Activated CD8-positive, alpha-beta T cell treated with anti-CD3 and anti-CD28 coated beads for 36 hours (primary cell): ENCODE measurements at regions not wholly inside any gene's neighbourhood (a gene's known extent, or its start where the extent isn't known, plus 50 kb on each side); places are given as distances from the start of the nearest gene placed in this dataset.

Experiments used
- ATAC-seq: fragments of 200-7000 bp; cut with Tn5 transposase; one replicate; pipeline ENCODE4 v1.10.0; 2021; ENCODE audit warnings: mild to moderate bottlenecking, moderate library complexity
- CTCF ChIA-PET: fragments of 350-600 bp; sonication (Branson Sonifier 250); formaldehyde crosslinking; loops from one replicate; lab custom pipeline; 2021; ENCODE audit warnings: antibody characterized with exemption; lab: Charles Lee
- POLR2A ChIA-PET: fragments of 350-600 bp; sonication (Branson Sonifier 250); formaldehyde crosslinking; loops from one replicate; lab custom pipeline; 2021; ENCODE audit warnings: antibody characterized with exemption; lab: Charles Lee
- DNase-seq: peaks from one replicate; pipeline ENCODE4 v3.0.0-alpha.2; 2020
- H3K27ac Mint-ChIP-seq: one replicate; pipeline ENCODE4 v1.8.0; 2021; ENCODE audit warnings: mild to moderate bottlenecking, mixed read lengths
- H3K27me3 Mint-ChIP-seq: one replicate; pipeline ENCODE4 v1.8.0; 2021; ENCODE audit warnings: mixed read lengths
- H3K36me3 Mint-ChIP-seq: one replicate; pipeline ENCODE4 v1.8.0; 2021; ENCODE audit warnings: low read depth, mixed read lengths
- H3K4me1 Mint-ChIP-seq: one replicate; pipeline ENCODE4 v1.8.0; 2021; ENCODE audit warnings: low read depth, mixed read lengths
- H3K4me3 Mint-ChIP-seq: one replicate; pipeline ENCODE4 v1.8.0; 2021; ENCODE audit warnings: mild to moderate bottlenecking, moderate library complexity, mixed read lengths
- H3K9me3 Mint-ChIP-seq: one replicate; pipeline ENCODE4 v1.8.0; 2021; ENCODE audit warnings: mixed read lengths
- CTCF ChIP-seq: fragments of 200-600 bp; IDR thresholded peaks from one replicate; pipeline ENCODE4 v1.8.0; 2022; ENCODE audit warnings: antibody characterized with exemption, mild to moderate bottlenecking
- intact Hi-C: fragments of 100-400 bp; cut with micrococcal nuclease; formaldehyde crosslinking; loops from one replicate; pipeline ENCODE4 v1.10.0; 2022

GRCh38 chr1:8166406-8166805 is 140.3 kb upstream of the ERRFI1 start:
- H3K4me3 Mint-ChIP-seq: no peak overlapping the region
- H3K4me1 Mint-ChIP-seq: peaks cover 31% of the 10 kb centered on the region
- DNase-seq (no peak), ATAC-seq (no peak)
- CTCF ChIA-PET: interaction anchor here (1.1 to 2.2 kb wide), 3 partner anchors 12 to 184 kb away, joined by 3 to 6 read pairs (median 3); no protein-coding TSS in a partner anchor
- no peaks in the 10 kb centered on the region for H3K9me3 Mint-ChIP-seq
- no peak overlapping the region for H3K27ac Mint-ChIP-seq
- POLR2A ChIA-PET: interaction anchor here (2.1 kb wide), 1 partner anchor 12 kb away, joined by 7 read pairs; no protein-coding TSS in a partner anchor
- no peak for TF ChIP-seq CTCF
- intact Hi-C loops: no loop called here
- H3K36me3 Mint-ChIP-seq: no peaks in the 10 kb centered on the region
- no peaks in the 10 kb centered on the region for H3K27me3 Mint-ChIP-seq

- TF ChIP-seq CTCF: no peak
- Mint-ChIP-seq H3K36me3 (no peaks in the 10 kb centered on the region), H3K27me3 (no peaks in the 10 kb centered on the region), H3K4me1 (peaks cover 31% of the 10 kb centered on the region), H3K9me3 (no peaks in the 10 kb centered on the region), H3K27ac (peak overlapping the region; percentile 15), H3K4me3 (no peak overlapping the region)
- intact Hi-C loops: no loop called here
- no peak for ATAC-seq
- ChIA-PET CTCF (interaction anchor here (0.6 to 1.4 kb wide), 3 partner anchors 151 to 597 kb away, joined by 3 read pairs; no protein-coding TSS in a partner anchor), POLR2A (interaction anchor here (2.1 kb wide), 1 partner anchor 12 kb away, joined by 7 read pairs; no protein-coding TSS in a partner anchor)
- DNase-seq: peak; percentile 37
These were observed 139.7 kb upstream of the ERRFI1 start for GRCh38 chr1:8165595-8166360.

- CTCF ChIA-PET: no interaction called here
- intact Hi-C loops: no loop called here
- Mint-ChIP-seq H3K27ac (no peak overlapping the region), H3K4me1 (peaks cover 28% of the 10 kb centered on the region), H3K4me3 (no peak overlapping the region), H3K36me3 (no peaks in the 10 kb centered on the region), H3K9me3 (no peaks in the 10 kb centered on the region), H3K27me3 (peaks cover 1% of the 10 kb centered on the region)
- ATAC-seq (no peak), DNase-seq (no peak)
- no peak for TF ChIP-seq CTCF
- POLR2A ChIA-PET: no interaction called here
These were observed 138.6 kb upstream of the ERRFI1 start for GRCh38 chr1:8164670-8165069.

GRCh38 chr1:8163039-8163438 is 136.9 kb upstream of the ERRFI1 start:
- Mint-ChIP-seq H3K4me3 (no peak overlapping the region), H3K27me3 (peaks cover 1% of the 10 kb centered on the region), H3K4me1 (peaks cover 22% of the 10 kb centered on the region), H3K27ac (no peak overlapping the region), H3K36me3 (no peaks in the 10 kb centered on the region), H3K9me3 (no peaks in the 10 kb centered on the region)
- POLR2A ChIA-PET: no interaction called here
- intact Hi-C loops: no loop called here
- no peak for TF ChIP-seq CTCF
- DNase-seq: no peak
- CTCF ChIA-PET: no interaction called here
- ATAC-seq: no peak

- TF ChIP-seq CTCF: no peak
- Mint-ChIP-seq H3K4me3 (no peak overlapping the region), H3K36me3 (no peaks in the 10 kb centered on the region), H3K9me3 (no peaks in the 10 kb centered on the region), H3K4me1 (peaks cover 15% of the 10 kb centered on the region), H3K27me3 (peaks cover 4% of the 10 kb centered on the region), H3K27ac (no peak overlapping the region)
- intact Hi-C loops: no loop called here
- ATAC-seq (no peak), DNase-seq (no peak)
- POLR2A ChIA-PET: no interaction called here
- CTCF ChIA-PET: no interaction called here
These were observed 136.1 kb upstream of the ERRFI1 start for GRCh38 chr1:8162168-8162567.
